ENCODE measurements at regions not wholly inside any gene's neighbourhood (a gene's known extent, or its start where the extent isn't known, plus 50 kb on each side); places are given as distances from the start of the nearest gene placed in this dataset.
"Not testable (repeated sequence)": the region's sequence is repeated elsewhere in the genome, so short reads cannot be mapped to it uniquely, and the experiment has no call there.

GRCh38 chrX:4091046-4091760, 377.8 kb upstream of the PRKX start:
- no peak for DNase-seq (ENCODE audit: low read depth)

DNA sequence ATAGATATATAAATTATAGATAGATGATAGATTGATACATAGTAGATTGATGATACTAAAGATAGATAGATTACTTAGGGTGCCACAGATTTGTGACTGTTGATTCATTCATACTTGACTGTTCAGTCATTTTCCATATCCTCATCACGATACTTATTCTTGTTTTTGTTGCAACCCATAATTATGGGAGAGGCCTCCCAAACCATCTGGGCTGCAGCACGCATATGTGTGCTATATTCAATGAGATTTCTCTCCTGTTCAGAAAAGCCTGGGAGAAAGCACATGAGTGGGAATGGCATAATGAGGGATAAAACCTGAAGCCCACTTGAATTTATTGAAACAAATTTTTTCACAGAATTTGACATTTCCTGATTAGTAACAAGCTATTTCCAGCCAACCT, 346.4 kb upstream of the PRKX start:
- DNase-seq (ENCODE audit: low read depth): no peak

GRCh38 chrX:4043951-4044350, 330.5 kb upstream of the PRKX start:
- no peak for DNase-seq (ENCODE audit: low read depth)

- DNase-seq (ENCODE audit: low read depth): no peak
Observed at GRCh38 chrX:4035874-4036273, 322.4 kb upstream of the PRKX start.

- no peak for DNase-seq (ENCODE audit: low read depth)
Observed at GRCh38 chrX:4028151-4028550, 314.7 kb upstream of the PRKX start.

GRCh38 chrX:4005281-4005680, 291.8 kb upstream of the PRKX start:
- DNase-seq (ENCODE audit: low read depth): no peak

DNA sequence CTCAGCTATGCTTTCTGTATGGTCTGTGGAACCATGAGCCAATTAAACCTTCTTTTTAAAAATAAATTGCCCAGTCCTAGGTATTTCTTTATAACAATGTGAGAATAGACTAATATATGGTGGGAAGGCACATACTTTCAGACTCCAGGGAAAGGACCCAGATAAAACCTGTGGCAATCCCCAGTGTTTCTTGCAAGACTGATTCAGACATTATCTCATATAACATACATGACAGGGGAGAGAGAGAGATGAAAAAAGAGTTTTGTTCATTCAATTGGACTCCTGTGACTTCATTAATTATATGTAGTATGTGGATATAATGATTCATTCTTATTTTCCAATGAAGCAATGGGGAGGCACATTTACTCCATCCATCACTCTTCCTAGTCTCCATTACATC, 291.4 kb upstream of the PRKX start:
- no peak for DNase-seq (ENCODE audit: low read depth)

DNA sequence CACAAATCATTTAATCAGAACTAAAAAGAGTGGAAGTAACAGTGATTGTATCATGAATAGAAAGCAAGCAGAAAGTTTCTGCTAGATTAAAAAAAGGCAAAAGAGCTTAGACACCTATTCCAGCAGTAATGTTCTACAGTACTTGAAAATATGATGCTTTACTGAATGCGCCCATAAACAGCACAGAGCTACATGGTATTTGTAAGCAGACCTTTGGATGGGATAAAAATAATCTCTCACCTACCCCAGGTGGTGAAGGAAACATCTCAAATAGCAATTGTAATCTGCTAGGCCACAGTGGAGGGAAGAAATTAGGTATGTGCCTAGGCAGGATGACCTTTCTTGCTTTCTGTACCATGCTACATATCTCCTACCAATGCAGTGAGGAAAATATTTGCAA, 280.9 kb upstream of the PRKX start:
- no peak for DNase-seq (ENCODE audit: low read depth)

GRCh38 chrX:3990569-3990968, 277.1 kb upstream of the PRKX start:
- no peak for DNase-seq (ENCODE audit: low read depth)

DNA sequence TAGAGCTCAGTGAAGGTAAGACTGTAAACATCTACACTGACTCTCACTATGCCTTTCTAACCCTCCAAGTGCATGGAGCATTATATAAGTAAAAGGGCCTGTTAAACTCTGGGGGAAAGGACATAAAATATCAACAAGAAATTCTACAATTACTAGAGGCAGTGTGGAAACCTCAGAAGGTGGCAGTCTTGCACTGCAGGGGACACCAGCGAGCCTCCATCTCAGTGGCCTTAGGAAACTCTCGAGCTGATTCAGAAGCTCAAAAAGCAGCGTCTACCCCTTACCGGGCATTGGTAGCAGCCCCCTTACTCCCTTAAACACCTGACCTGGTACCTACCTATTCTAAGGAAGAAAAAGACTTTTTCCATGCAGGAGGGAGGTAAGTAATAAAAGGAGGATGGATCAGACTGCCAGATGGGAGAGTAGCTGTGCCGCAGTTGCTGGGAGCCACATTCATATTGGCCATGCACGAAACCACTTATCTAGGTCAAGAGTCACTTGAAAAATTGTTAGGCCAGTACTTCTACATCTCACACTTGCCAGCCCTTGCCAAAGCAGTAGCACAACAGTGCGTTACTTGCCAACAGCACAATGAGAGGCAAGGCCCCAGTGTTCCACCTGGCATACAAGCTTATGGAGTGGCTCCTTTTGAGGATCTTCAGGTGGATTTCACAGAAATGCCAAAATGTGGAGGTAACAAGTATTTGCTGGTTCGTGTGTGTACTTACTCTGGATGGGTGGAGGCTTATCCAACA, 258.8 kb upstream of the PRKX start:
- DNase-seq (ENCODE audit: low read depth): not testable (repeated sequence)

GRCh38 chrX:3968749-3969148, 255.3 kb upstream of the PRKX start:
- DNase-seq (ENCODE audit: low read depth): no peak

- DNase-seq (ENCODE audit: low read depth): no peak
Observed at GRCh38 chrX:3963980-3964379, 250.5 kb upstream of the PRKX start.

- no peak for DNase-seq (ENCODE audit: low read depth)
Observed at GRCh38 chrX:3962511-3963311, 249.3 kb upstream of the PRKX start.

DNA sequence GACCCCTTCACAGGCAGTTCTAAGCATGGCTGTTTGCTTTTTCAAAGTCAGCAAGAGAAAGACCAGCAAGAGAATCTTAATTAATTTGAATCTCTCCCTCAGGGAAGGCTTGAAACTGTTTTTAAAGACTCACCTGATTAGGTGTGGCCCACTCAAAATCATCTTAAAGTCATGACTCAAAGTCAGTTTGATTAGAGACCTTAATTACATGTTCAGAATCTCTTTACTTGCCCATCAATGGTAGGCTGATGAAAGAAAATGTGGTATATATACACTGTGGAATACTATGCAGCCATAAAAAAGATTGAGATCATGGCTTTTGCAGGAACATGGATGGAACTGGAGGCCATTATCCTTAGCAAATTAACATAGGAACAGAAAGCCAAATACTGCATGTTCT, 247.5 kb upstream of the PRKX start:
- no peak for DNase-seq (ENCODE audit: low read depth)

- no peak for DNase-seq (ENCODE audit: low read depth)
Observed at GRCh38 chrX:3951859-3952258, 238.4 kb upstream of the PRKX start.

GRCh38 chrX:3950373-3950772, 236.9 kb upstream of the PRKX start:
- no peak for DNase-seq (ENCODE audit: low read depth)

GRCh38 chrX:3943965-3944364, 230.5 kb upstream of the PRKX start:
- no peak for DNase-seq (ENCODE audit: low read depth)

GRCh38 chrX:3940000-3940610, 226.7 kb upstream of the PRKX start:
- no peak for DNase-seq (ENCODE audit: low read depth)

GRCh38 chrX:3938587-3938986, 225.1 kb upstream of the PRKX start:
- no peak for DNase-seq (ENCODE audit: low read depth)

DNA sequence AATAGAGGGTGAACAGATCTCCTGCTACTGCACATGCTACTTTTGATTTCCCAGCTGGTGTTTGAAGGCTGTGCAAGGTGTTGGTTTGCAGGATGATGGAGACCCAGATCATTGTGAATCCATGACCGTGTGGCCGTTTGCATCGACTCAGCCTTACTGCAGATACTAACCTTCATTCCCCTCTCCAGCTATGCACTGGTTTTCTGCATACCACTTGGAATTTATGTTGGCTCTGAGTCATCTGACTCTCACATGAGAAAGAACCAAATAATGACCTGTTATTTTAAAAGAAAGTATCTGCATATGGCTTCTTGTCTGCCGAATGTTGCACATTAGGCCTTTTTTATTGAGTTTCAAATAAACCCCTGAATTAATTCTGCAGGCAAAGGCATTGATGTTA, 221.7 kb upstream of the PRKX start:
- DNase-seq (ENCODE audit: low read depth): not testable (repeated sequence)

DNA sequence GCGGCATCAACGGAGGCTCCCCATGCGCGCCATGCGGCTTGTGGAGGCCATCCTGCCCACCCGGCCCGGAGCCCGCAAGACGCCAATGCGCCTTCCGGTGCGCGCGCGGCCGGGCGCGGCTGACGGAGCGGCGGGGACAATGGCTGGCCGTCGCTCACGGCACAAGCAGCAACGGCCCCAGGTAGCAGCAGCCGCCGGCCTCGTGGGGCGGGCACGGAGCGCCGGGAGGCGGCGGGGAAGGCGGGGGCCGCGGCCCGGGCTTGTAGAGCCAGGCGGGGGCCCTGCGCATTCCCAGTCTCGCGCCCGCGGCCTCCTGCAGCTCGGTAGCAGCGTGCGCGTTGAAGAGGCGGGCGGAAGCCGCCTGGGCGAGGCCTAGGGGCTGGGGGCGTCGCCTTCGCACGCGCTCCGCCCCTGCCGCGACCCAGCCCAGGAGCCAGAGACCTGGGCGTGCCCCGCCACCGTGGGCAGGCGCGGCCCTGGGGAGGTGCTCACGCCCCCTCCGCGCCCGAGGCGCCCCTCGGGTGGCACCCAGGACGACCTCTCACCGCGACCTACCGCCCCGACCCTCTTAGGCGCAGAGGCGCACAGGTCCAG, 207.1 kb upstream of the PRKX start:
- DNase-seq (ENCODE audit: low read depth): not testable (repeated sequence)
